ENCODE measurements at regions not wholly inside any gene's neighbourhood (a gene's known extent, or its start where the extent isn't known, plus 50 kb on each side); places are given as distances from the start of the nearest gene placed in this dataset.
"Not testable (repeated sequence)": the region's sequence is repeated elsewhere in the genome, so short reads cannot be mapped to it uniquely, and the experiment has no call there.

DNA sequence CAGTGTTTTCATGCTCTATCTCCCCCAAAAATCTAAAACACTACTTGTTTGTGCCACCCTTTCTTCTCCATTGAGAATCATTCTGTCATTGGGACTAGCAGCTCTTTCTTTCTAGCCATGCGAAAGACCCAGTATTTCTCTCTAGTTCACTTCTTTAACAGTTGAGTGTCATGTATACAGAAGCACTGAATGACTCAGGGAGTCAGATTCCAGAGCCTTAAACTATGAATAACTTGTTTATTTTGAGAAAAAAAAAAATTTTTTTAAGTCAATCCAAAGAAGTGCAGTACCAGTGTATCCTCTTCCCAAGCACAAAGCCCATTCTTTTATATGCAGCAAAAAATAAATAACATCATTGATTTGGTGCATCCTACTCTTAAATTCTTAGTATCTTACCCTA is 415.4 kb upstream of the GRAMD2B start:
- no peak overlapping the region for H3K27ac ChIP-seq (ENCODE audit: low read depth in 1 of 2, low read length in 2 of 2)
- CTCF ChIA-PET, result no interaction called here
- Mint-ChIP-seq H3K9me3 (peaks cover 9% of the 10 kb centered on the region), H3K36me3 (ENCODE audit: low read depth) (no peaks in the 10 kb centered on the region), H3K4me1 (ENCODE audit: low read depth) (no peaks in the 10 kb centered on the region), H3K27ac (no peak overlapping the region), H3K27me3 (no peaks in the 10 kb centered on the region), H3K4me3 (no peak overlapping the region)
- POLR2A ChIA-PET, result no interaction called here
- H3K9me3 ChIP-seq (ENCODE audit: control insufficient read depth in 1 of 2, insufficient read depth in 1 of 2, low read length in 2 of 2), result no peaks in the 10 kb centered on the region
- ATAC-seq (ENCODE audit: poor library complexity), result no peak
- TF ChIP-seq, protein P1, sequence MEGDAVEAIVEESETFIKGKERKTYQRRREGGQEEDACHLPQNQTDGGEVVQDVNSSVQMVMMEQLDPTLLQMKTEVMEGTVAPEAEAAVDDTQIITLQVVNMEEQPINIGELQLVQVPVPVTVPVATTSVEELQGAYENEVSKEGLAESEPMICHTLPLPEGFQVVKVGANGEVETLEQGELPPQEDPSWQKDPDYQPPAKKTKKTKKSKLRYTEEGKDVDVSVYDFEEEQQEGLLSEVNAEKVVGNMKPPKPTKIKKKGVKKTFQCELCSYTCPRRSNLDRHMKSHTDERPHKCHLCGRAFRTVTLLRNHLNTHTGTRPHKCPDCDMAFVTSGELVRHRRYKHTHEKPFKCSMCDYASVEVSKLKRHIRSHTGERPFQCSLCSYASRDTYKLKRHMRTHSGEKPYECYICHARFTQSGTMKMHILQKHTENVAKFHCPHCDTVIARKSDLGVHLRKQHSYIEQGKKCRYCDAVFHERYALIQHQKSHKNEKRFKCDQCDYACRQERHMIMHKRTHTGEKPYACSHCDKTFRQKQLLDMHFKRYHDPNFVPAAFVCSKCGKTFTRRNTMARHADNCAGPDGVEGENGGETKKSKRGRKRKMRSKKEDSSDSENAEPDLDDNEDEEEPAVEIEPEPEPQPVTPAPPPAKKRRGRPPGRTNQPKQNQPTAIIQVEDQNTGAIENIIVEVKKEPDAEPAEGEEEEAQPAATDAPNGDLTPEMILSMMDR (IDR thresholded peaks at IDR 0.05), result no peak
- intact Hi-C loops (cut with DNase I, micrococcal nuclease), result no loop called here
- no peak overlapping the region for H3K4me3 ChIP-seq (ENCODE audit: low read length)
- no peaks in the 10 kb centered on the region for H3K27me3 ChIP-seq (ENCODE audit: control insufficient read depth in 1 of 2, insufficient read depth in 2 of 2, low read length in 2 of 2)
- H3K36me3 ChIP-seq (ENCODE audit: insufficient read depth, low read length), result no peaks in the 10 kb centered on the region
- no peak for DNase-seq
- H3K4me1 ChIP-seq (ENCODE audit: insufficient read depth, low read length), result no peaks in the 10 kb centered on the region

DNA sequence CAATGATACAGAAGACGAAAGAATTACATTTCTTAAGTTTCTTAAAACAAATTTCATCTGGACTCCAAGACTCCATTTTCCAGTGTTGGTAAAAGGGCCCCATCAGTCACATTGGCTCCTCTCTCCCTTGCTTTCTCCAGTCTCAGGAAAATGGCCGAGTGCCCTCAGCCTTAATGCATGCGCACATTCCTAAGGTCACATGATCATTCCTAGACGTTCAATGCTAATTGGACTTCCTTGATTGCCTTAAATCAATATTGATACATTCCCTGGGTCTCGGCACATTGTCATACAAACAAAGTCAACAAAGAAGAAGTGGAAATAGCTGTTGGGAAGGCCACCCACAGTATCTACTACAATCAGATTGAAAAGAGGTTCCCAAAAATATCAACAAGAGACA is 413.6 kb upstream of the GRAMD2B start:
- Histone ChIP-seq H3K36me3 (ENCODE audit: insufficient read depth, low read length) (no peaks in the 10 kb centered on the region), H3K4me1 (ENCODE audit: insufficient read depth, low read length) (no peaks in the 10 kb centered on the region), H3K4me3 (ENCODE audit: low read length) (no peak overlapping the region), H3K27me3 (ENCODE audit: control insufficient read depth in 1 of 2, insufficient read depth in 2 of 2, low read length in 2 of 2) (no peaks in the 10 kb centered on the region), H3K27ac (ENCODE audit: low read depth in 1 of 2, low read length in 2 of 2) (no peak overlapping the region), H3K9me3 (ENCODE audit: control insufficient read depth in 1 of 2, insufficient read depth in 1 of 2, low read length in 2 of 2) (no peaks in the 10 kb centered on the region)
- Mint-ChIP-seq H3K4me1 (ENCODE audit: low read depth) (no peaks in the 10 kb centered on the region), H3K27ac (no peak overlapping the region), H3K4me3 (no peak overlapping the region), H3K9me3 (peaks cover 9% of the 10 kb centered on the region), H3K36me3 (ENCODE audit: low read depth) (no peaks in the 10 kb centered on the region), H3K27me3 (no peaks in the 10 kb centered on the region)
- ChIA-PET POLR2A (no interaction called here), CTCF (no interaction called here)
- intact Hi-C loops (cut with DNase I, micrococcal nuclease), result no loop called here
- no peak for ATAC-seq (ENCODE audit: poor library complexity)
- TF ChIP-seq, protein P1 (IDR thresholded peaks at IDR 0.05), result no peak
- DNase-seq, result no peak

DNA sequence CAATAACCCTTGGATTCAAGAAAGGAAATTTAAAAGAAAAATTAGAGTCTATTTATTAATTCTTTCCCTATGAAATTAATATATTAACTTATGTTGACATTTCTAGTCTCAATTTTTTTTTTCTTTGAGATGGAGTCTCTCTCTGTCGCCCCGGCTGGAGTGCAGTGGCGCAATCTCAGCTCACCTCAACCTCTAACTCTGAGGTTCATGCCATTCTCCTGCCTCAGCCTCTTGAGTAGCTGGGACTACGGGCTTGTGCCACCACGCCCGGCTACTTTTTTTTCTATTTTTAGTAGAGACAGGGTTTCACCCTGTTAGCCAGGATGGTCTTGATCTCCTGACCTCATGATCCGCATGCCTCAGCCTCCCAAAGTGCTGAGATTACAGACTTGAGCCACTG is 411.7 kb upstream of the GRAMD2B start:
- CTCF ChIA-PET; H3K27ac ChIP-seq (ENCODE audit: low read depth in 1 of 2, low read length in 2 of 2); H3K27me3 Mint-ChIP-seq; H3K36me3 Mint-ChIP-seq (ENCODE audit: low read depth); H3K4me3 ChIP-seq (ENCODE audit: low read length); DNase-seq; H3K4me3 Mint-ChIP-seq; H3K4me1 Mint-ChIP-seq (ENCODE audit: low read depth); intact Hi-C loops (cut with DNase I, micrococcal nuclease); POLR2A ChIA-PET; H3K9me3 ChIP-seq (ENCODE audit: control insufficient read depth in 1 of 2, insufficient read depth in 1 of 2, low read length in 2 of 2); H3K4me1 ChIP-seq (ENCODE audit: insufficient read depth, low read length); H3K27me3 ChIP-seq (ENCODE audit: control insufficient read depth in 1 of 2, insufficient read depth in 2 of 2, low read length in 2 of 2); H3K27ac Mint-ChIP-seq; H3K36me3 ChIP-seq (ENCODE audit: insufficient read depth, low read length); H3K9me3 Mint-ChIP-seq; ATAC-seq (ENCODE audit: poor library complexity): not testable (repeated sequence)

DNA sequence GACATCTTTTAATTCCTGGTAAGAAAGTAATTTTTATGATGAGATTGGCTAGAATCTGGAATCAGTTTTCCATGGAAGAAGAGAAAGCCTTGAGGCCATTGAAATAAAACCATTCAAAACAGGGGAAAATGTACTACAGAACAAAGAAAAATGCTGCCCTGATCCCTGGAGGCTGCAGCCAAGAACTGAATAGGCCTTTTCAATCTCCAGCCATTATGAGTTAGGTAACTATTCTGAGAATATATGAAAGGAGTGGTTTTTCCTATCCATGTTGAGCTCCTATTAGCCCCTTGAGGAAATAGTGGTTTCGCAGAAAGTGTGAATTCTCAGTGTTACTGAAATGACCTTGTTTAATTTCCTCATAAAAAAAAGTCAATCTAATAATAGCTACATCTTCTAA is 408.5 kb upstream of the GRAMD2B start:
- DNase-seq, result no peak
- Histone ChIP-seq H3K9me3 (ENCODE audit: control insufficient read depth in 1 of 2, insufficient read depth in 1 of 2, low read length in 2 of 2) (no peaks in the 10 kb centered on the region), H3K36me3 (ENCODE audit: insufficient read depth, low read length) (no peaks in the 10 kb centered on the region), H3K4me1 (ENCODE audit: insufficient read depth, low read length) (no peaks in the 10 kb centered on the region), H3K4me3 (ENCODE audit: low read length) (no peak overlapping the region), H3K27ac (ENCODE audit: low read depth in 1 of 2, low read length in 2 of 2) (no peak overlapping the region), H3K27me3 (ENCODE audit: control insufficient read depth in 1 of 2, insufficient read depth in 2 of 2, low read length in 2 of 2) (no peaks in the 10 kb centered on the region)
- Mint-ChIP-seq H3K4me1 (ENCODE audit: low read depth) (no peaks in the 10 kb centered on the region), H3K27me3 (no peaks in the 10 kb centered on the region), H3K36me3 (ENCODE audit: low read depth) (no peaks in the 10 kb centered on the region), H3K9me3 (peaks cover 4% of the 10 kb centered on the region), H3K27ac (no peak overlapping the region), H3K4me3 (no peak overlapping the region)
- TF ChIP-seq, protein P1 (IDR thresholded peaks at IDR 0.05), result no peak
- intact Hi-C loops (cut with DNase I, micrococcal nuclease), result no loop called here
- ChIA-PET CTCF (no interaction called here), POLR2A (no interaction called here)
- ATAC-seq (ENCODE audit: poor library complexity), result no peak

Measured in CD4-positive, alpha-beta T cell (primary cell).